GM18909 (cell line): ENCODE measurements at regions not wholly inside any gene's neighbourhood (a gene's known extent, or its start where the extent isn't known, plus 50 kb on each side); places are given as distances from the start of the nearest gene placed in this dataset.
"Not testable (repeated sequence)": the region's sequence is repeated elsewhere in the genome, so short reads cannot be mapped to it uniquely, and the experiment has no call there.

Source experiments
- ATAC-seq: cut with Tn5 transposase; IDR thresholded peaks from one replicate; pipeline ENCODE4 v1.9.1; 2021; ENCODE audit warnings: mild to moderate bottlenecking; ENCODE audit not compliant: unreplicated experiment, poor library complexity

DNA sequence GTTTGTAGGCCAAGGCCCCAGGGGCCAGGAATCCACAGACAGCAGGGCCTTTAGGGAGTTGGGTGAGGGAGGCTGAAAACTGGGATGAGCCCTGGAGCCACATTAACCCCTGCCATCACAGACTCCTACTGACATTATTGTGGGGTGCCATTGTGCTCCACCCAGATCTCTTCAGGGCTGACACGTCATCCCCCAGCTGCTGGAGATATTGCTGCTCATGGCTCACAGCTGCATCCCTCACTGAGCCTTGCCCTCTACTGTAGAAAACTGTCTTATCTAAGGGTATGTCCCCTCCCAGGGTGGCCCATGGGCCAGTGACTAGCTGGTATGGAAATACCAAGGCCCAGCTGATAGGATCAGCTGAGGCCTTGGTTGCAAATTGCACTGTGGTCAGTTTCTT, 87.3 kb upstream of the PRR23C start:
- no peak for ATAC-seq

DNA sequence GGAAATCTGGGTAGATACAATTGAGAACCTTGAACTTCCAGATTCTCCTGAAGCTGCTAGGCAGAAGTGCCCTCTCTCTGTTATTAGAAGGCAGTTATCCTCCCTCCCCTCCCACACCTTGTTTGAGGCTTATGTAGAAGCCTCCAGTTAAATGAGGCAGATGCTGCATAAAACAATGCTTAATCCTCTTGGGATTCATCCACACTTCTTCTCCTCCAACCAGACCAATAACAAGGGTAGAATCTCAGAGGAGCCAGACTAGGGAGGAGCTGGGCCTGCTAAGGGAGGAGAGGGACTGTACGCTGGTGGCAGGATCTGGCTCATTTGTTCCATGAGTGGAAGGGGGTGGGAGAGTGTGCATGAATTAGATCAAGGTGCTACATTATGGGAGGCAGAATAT, 88.3 kb upstream of the PRR23C start:
- no peak for ATAC-seq

DNA sequence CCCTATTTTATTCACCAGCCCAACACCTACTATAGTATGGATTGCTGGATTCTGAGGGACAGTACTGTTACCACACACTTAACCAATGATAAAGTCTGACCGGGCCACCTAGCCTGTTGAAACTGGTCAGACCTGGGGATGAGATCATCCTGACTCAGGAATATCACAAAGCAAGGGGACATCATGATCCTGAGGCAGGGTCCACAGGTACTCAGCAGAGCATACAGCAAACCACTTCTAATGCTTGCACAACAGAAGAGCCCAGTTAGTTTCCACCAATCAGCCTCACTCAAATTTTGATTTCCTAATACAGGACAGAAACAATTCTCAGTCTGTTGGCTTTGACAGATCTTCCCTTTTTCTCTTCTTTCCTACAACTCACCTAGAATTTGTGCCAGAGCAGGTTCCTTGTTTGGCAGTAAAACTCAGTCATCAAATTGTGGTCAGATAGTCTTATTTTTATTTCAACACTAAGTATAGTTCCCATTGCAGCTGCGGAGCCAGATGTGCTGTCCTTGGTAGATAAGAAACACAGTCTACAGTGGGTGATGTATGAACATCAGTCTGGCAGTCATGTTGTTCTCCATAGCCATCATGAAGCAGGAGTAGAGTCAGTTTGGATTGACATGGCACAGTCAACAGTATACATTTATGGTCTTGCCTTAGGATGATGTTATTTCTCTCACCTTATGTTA, 90.1 kb upstream of the PRR23C start:
- ATAC-seq, result no peak

DNA sequence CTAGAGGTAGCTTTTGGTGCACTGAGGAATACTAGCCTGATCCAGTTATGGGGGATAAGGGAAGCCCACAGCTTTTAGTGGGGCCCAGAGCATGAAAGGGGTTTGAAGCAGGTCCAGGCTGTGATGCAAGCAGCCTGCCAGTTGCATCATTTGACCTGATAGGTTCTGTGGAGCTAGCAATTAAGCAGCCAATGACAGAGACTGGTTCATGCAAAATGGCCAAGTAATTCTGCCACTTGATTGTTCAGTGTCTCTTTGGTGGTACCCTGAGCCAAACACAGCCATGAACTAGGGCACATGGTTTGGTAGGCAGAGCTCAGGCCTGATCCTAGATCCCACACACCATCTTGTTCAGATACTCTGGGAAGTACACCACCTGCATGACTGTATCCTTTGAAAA, 91.0 kb upstream of the PRR23C start:
- ATAC-seq, result no peak

DNA sequence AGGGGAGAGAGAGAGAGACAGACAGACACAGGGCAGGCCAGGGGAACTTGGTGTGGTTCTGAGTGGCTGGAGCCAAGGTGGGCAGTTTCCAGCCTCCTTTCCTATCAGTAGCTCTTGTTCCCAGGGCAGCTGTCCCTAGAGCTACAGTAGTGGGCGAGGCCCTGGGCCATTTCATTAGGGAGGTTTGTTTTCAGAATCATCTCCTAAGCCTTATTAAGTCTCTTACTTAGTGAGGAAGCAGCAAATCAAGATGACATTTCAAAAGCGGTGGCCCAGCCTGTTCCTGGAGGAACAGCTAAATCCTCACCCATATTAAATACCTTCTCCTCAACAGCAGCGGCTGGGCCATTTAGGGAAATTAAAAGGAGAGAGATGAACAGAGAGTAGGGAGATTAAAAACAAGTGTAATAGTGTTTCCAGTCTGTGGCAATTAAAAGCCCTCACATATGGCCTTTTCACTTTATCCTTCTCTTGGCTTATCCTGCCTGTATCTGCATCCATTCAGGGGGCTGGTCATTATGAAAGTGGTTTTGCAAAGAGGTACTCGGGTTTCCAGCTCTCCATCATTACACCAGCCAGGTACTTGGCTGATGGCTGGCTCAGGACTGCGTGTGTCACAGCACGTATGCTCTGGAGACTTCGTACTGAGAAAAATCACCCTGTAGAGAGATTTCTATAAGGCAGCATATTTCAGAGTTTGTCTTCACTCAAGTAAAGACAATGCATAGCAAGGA, 91.9 kb upstream of the PRR23C start:
- ATAC-seq, result no peak

DNA sequence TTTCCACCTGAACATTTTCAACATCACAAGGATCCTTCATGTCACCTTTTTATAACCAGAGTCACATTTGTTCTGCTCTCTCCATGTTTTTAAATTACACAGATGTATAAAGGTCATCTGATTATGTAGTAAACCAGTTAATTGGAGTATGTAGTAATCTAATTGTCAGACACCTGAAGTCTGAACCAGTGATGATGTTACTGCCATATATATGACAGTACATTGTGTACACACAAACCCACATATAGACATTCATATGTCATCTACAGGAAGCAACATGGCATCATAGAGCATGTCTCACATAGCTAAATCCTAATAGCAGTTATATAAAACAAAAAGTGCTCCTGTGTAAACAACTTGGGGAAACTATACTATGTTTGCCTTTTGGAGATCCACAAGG, 95.9 kb upstream of the PRR23C start:
- ATAC-seq, result no peak

DNA sequence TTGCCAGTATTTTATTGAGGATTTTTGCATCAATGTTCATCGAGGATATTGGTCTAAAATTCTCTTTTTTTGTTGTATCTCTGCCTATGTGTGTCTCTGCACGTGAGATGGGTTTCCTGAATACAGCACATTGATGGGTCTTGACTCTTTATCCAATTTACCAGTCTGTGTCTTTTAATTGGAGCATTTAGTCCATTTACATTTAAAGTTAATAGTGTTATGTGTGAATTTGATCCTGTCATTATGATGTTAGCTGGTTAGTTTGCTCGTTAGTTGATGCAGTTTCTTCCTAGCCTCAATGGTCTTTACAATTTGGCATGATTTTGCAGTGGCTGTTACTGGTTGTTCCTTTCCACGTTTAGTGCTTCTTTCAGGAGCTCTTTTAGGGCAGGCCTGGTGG, 101.3 kb upstream of the PRR23C start:
- not testable (repeated sequence) for ATAC-seq

DNA sequence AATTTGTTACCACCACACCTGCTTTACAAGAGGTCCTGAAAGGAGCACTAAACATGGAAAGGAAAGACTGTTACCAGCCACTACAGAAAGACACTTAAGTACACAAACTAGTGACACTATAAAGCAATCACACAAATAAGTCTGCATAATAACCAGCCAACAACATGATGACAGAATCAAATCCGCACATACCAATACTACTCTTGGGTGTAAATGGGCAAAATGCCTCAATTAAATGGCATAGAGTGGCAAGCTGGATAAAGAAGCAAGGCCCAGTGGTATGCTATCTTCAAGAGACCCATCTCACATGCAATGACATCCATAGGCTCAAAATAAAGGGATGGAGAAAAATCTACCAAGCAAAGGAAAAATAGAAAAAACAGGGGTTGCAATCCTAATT, 106.8 kb upstream of the PRR23C start:
- ATAC-seq, result no peak

DNA sequence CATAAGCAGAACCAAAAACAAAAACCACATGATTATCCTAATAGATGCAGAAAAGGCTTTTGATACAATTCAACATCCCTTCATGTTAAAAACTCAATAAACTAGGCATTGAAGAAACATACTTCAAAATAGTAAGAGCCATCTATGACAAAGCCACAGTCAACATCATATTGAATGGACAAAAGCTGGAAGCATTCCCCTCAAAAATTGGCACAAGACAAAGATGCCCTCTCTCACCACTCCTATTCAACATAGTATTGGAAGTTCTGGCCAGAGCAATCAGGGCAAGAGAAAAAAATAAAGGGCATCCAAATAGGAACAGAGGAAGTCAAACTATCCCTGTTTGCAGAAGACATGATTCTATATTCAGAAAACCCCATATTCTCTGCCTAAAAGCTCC, 108.7 kb upstream of the PRR23C start:
- not testable (repeated sequence) for ATAC-seq

DNA sequence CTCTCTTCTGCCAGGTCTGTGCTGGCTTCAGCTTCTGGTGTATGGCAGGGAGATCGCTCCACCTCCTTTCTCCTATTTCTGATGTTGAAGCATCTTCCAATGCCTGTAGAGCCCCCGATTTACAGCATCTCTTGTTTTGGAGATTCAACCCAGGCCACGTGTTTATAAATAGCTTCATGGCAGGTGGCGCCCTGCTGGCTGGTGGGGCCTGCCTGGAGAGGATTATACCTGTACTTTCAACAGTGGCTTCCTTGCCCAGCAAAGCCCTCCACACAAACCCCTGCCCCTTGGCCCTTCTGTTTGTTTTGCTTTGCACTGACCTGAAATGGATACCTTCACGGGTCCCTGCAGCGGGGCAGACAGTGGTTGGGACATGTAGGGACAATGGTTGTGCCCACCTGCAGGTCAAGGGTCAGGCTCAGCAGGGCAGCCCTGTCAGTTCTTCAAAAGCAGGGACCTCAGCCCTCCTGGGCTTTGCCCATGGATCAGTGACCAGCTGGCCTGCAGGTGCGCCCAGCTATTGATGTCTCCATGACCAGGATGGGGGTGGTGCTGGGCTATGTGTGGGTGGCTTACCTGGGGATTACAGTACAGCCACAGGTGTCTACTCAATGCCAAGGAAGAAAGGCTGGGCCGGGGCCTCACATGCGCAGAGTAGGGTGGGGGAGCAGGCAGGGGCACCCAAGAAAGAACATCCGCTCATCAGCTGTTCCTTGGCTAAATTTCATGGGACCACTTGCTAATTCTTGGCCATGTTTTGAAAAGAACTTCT, 112.7 kb upstream of the PRR23C start:
- ATAC-seq, result no peak

DNA sequence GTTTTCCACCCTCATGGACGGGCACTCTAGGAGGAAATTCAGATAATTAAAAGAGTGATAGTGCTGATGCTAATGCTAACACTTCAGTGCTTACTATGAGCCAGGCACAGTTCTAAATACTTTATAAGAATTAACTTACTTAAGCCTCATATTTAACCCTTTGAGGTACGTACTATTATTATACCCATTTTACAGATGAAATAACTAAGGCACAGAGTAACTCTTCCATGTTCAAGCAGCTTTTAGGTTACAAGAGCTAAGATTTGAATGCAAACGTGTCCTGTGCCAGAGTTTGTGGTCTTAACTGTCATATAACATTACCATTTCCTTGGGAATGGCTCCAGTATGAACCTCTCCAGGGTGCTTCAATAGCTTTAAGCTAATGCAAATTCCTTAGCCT, 114.7 kb upstream of the PRR23C start:
- no peak for ATAC-seq

DNA sequence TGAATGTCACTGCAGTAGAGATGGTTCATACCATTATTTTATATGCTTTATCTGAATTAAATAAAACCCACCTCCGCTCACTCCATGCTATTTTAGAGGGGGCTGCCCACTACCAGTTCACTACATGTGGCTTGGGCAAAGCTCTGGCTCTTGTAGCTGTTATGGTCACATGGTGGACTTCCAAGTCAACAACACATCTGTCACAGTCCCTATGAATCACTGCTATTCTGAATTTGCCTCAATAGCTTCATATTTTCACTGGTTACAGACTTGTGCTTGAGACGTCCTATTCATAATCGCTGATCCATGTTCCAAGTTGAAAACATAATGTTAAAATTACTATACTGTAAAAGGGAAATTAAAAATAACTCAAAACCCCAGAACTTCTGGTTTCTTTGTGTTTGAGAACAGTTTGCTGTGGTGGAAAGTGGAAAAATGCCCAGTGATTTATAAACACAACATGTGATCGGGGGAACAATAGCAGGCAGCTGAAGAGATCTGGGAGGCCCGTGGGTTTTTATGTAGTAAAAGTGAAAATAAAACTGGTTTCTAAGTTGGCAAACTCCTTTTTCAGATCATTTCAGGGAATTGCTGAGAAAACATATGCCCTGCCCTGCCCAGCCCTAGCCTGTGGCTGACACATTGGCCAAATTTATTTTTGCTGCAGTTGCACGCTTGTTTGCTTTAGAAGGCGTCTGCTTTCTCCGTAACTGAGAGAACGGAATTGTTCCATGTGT, 128.8 kb upstream of the PRR23C start:
- no peak for ATAC-seq

DNA sequence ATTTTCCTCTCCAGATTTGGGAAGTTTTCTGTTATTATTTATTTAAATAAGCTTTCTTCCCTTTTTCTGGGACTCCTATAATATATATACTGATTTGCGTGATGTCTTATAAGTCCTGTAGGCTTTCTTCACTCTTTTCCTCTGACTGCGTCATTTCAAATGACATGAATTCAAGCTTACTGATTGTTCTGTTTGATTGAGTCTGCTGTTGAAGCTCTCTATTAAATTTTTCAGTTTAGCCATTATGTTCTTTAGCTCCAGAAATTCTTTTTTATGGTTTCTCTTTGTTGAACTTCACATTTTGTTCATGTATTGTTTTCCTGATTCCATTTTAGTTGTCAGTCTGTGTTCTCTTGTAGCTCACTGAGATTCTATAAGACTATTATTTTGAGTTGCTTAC, 135.8 kb upstream of the PRR23C start:
- no peak for ATAC-seq

DNA sequence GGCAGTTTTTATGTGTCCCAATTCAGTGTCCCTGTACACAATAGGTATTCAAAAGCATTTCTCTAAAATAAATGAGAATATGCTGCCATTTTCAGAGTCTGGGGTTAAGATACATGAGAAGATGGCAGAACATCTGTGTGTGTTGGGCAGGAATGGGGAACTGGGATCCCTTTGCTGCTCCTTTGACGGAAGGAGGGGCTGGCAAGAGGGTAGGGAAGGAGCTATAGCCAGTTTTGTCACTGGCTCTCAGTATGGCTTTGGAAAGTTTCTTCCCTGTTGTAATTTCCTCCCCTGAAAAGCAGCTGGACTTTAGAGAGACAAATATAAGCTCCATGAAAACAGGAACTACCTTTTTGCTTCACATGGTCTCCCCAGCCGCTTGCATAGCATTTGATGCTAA, 137.5 kb upstream of the PRR23C start:
- ATAC-seq, result no peak

DNA sequence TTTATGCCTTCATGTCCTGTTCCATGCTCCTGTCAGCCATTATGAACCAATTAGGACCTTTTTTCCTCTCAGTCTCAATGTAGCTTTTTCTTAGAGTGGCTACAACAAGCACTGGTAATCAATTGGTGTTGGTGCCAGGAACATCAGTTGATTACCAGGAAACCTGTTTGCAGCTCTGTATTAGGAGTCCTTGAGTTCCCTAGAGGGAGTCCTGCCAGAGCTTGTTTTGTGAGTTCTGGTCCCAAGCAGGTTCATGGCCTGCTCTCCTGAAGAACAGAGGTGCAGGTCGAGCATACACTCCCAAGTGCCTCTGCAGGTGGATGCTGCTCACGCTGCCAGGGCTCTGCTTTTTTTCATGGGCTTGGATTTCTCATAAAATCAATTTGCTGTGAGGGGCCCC, 137.9 kb upstream of the PRR23C start:
- ATAC-seq, result no peak

DNA sequence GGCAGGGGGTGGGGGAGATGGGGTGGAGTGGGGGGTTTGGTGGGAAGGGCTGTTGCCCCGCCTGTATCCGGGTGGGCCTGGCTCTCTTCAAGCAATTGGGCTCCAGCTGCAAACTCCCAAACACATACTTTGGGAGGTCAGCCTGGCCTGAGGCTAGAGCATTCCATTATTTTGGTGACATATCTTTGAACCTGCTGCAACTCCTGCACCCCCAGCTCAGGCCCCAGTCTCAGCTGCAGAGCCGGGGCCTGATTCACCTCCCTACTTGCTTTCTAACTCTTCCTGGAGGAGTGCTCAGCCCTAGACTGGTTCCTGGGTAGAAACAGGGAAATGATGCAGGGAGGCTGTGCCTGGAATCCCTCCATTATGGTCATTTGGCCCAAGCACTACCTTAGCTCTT, 140.8 kb upstream of the PRR23C start:
- ATAC-seq, result no peak

DNA sequence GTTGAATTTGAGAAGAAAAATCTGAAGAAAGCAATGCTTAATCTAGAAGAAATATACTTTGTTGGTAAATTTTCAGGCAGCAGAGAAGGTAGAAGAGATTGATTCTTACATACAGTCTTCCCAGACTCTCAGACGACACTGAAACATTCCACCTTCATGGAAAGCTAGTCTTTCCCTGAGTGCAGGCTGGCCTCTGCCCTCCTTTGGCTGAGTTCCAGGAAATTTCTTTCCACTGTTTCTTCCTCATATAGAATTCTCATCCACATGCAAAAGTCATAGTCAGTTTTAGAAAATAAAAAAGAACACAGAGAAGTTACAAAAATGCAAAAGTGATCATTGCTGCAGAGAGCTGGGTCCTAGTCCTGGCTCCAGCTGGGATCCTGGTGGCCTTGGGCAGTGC, 142.5 kb upstream of the PRR23C start:
- ATAC-seq, result no peak

DNA sequence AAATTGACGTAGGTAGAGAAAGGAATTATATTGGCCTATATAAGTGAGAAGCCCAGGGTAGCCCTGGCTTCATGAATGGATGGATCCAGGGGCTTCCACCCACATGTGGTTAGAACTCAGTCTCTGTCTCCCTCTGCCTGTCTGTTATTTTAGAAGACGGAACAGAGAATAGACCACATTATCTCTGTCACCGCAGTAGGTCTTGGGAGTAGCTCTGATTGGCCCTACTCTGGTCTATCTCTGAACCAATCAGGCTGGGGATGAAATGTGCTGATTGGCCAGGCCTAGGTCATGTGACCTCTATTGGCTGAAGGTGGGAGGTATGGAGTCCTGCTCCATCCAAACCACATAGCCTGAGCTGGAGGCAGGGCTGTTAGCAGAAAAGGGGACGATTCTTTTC, 143.0 kb upstream of the PRR23C start:
- no peak for ATAC-seq

DNA sequence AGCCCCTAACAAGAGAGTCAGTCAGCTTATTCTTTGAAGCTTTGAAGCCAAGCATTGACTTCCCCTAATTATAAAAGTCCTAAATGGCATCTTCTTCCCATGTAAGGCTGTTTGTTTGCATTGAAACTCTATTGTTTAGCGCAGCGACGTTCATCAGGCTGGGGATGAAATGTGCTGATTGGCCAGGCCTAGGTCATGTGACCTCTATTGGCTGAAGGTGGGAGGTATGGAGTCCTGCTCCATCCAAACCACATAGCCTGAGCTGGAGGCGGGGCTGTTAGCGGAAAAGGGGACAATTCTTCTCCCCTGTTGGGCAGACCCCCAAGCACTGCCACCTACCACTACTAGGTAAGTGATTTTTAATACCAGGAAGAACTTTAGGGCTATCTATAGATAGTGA, 145.3 kb upstream of the PRR23C start:
- no peak for ATAC-seq

DNA sequence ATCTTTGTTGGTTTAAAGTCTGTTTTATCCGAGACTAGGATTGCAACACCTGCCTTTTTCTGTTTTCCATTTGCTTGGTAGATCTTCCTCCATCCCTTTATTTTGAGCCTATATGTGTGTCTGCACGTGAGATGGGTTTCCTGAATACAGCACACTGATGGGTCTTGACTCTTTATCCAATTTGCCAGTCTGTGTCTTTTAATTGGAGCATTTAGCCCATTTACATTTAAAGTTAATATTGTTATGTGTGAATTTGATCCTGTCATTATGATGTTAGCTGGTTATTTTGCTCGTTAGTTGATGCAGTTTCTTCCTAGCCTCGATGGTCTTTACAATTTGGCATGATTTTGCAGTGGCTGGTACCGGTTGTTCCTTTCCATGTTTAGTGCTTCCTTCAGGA, 149.4 kb upstream of the MRPS22 start:
- not testable (repeated sequence) for ATAC-seq

DNA sequence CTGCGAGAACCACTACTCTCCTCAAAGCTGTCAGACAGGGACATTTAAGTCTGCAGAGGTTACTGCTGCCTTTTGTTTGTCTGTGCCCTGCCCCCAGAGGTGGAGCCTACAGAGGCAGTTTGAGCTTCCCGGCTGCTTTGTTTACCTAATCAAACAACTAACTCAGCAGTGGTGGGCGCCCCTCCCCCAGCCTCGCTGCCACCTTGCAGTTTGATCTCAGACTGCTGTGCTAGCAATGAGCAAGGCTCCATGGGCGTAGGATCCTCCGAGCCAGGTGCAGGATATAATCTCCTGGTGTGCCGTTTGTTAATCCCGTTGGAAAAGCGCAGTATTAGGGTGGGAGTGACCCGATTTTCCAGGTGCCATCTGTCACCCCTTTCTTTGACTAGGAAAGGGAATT, 147.7 kb upstream of the MRPS22 start:
- ATAC-seq, result not testable (repeated sequence)
